Upper lobe of left lung (tissue), 4 donors: ENCODE measurements at regions not wholly inside any gene's neighbourhood (a gene's known extent, or its start where the extent isn't known, plus 50 kb on each side); places are given as distances from the start of the nearest gene placed in this dataset.

ENCODE experiments used
- CTCF ChIP-seq, 6 experiments: fragments of 450-650 bp in 4 of 6; fragments of 200-600 bp in 2 of 6; sonication (generic) in 2 of 6; IDR thresholded peaks; one replicate each; pipeline ENCODE4 v1.5.1; 2016 to 2019; ENCODE audit warnings: antibody characterized with exemption in 6 of 6
- EP300 ChIP-seq, 4 donors: sonication (generic); formaldehyde crosslinking; IDR thresholded peaks; one replicate each; pipeline ENCODE4 v1.5.1; 2017; ENCODE audit warnings: antibody characterized with exemption in 4 of 4, control low read depth in 2 of 4
- POLR2A ChIP-seq, 4 donors: fragments of 450-650 bp; IDR thresholded peaks; one replicate each; pipeline ENCODE4 v1.5.1; 2016 to 2017; ENCODE audit warnings: antibody characterized with exemption in 4 of 4, mild to moderate bottlenecking in 2 of 4

- no peak for TF ChIP-seq POLR2A (IDR thresholded peaks at IDR 0.05)
- no peak for TF ChIP-seq EP300 (IDR thresholded peaks at IDR 0.05)
- no peak for TF ChIP-seq CTCF (IDR thresholded peaks at IDR 0.05)
Observed at GRCh38 chr13:44312131-44312530, 61.5 kb upstream of the SERP2 start.
